ENCODE measurements at regions not wholly inside any gene's neighbourhood (a gene's known extent, or its start where the extent isn't known, plus 50 kb on each side); places are given as distances from the start of the nearest gene placed in this dataset.
A peak's percentile ranks its signal among the peaks of the same experiment; 100 is the strongest.

- H3K36me3 Mint-ChIP-seq (ENCODE audit: insufficient read depth), result peaks cover 1% of the 10 kb centered on the region
- DNase-seq (ENCODE audit: low spot score, unreplicated experiment), result no peak
- TF ChIP-seq CTCF (IDR thresholded peaks at IDR 0.05; ENCODE audit: unreplicated experiment), result no peak
- H3K27me3 Mint-ChIP-seq, result no peaks in the 10 kb centered on the region
- H3K4me1 Mint-ChIP-seq (ENCODE audit: low read depth), result peaks cover 29% of the 10 kb centered on the region
- H3K4me3 Mint-ChIP-seq (ENCODE audit: low read depth), result no peak overlapping the region
- H3K27ac Mint-ChIP-seq, result peak overlapping the region; percentile 8
- peaks cover 10% of the 10 kb centered on the region for H3K9me3 Mint-ChIP-seq (ENCODE audit: low read depth)
Observed at GRCh38 chr2:126990605-126991532, 92.2 kb downstream of the TEX51 start.

GRCh38 chr2:126994340-126994777 lies 95.7 kb downstream of the TEX51 start:
- H3K4me1 Mint-ChIP-seq (ENCODE audit: low read depth), result peaks cover 42% of the 10 kb centered on the region
- TF ChIP-seq CTCF (IDR thresholded peaks at IDR 0.05; ENCODE audit: unreplicated experiment), result no peak
- no peak for DNase-seq (ENCODE audit: low spot score, unreplicated experiment)
- no peaks in the 10 kb centered on the region for H3K9me3 Mint-ChIP-seq (ENCODE audit: low read depth)
- H3K36me3 Mint-ChIP-seq (ENCODE audit: insufficient read depth), result no peaks in the 10 kb centered on the region
- no peak overlapping the region for H3K4me3 Mint-ChIP-seq (ENCODE audit: low read depth)
- no peaks in the 10 kb centered on the region for H3K27me3 Mint-ChIP-seq
- no peak overlapping the region for H3K27ac Mint-ChIP-seq

GRCh38 chr2:126995621-126996377 lies 97.1 kb downstream of the TEX51 start:
- no peak for DNase-seq (ENCODE audit: low spot score, unreplicated experiment)
- no peak for TF ChIP-seq CTCF (IDR thresholded peaks at IDR 0.05; ENCODE audit: unreplicated experiment)
- H3K36me3 Mint-ChIP-seq (ENCODE audit: insufficient read depth), result no peaks in the 10 kb centered on the region
- no peaks in the 10 kb centered on the region for H3K27me3 Mint-ChIP-seq
- H3K4me1 Mint-ChIP-seq (ENCODE audit: low read depth), result peaks cover 30% of the 10 kb centered on the region
- no peak overlapping the region for H3K4me3 Mint-ChIP-seq (ENCODE audit: low read depth)
- H3K27ac Mint-ChIP-seq, result peak overlapping the region; percentile 91
- H3K9me3 Mint-ChIP-seq (ENCODE audit: low read depth), result no peaks in the 10 kb centered on the region

- DNase-seq (ENCODE audit: low spot score, unreplicated experiment), result no peak
- Mint-ChIP-seq H3K4me1 (ENCODE audit: low read depth) (peaks cover 27% of the 10 kb centered on the region), H3K9me3 (ENCODE audit: low read depth) (no peaks in the 10 kb centered on the region), H3K27me3 (no peaks in the 10 kb centered on the region), H3K36me3 (ENCODE audit: insufficient read depth) (no peaks in the 10 kb centered on the region), H3K27ac (peak overlapping the region; percentile 91), H3K4me3 (ENCODE audit: low read depth) (peak overlapping the region; percentile 2)
- TF ChIP-seq CTCF (IDR thresholded peaks at IDR 0.05; ENCODE audit: unreplicated experiment), result no peak
Observed at GRCh38 chr2:126996378-126996699, 97.6 kb downstream of the TEX51 start.
